H9 (cell line): ENCODE measurements at regions not wholly inside any gene's neighbourhood (a gene's known extent, or its start where the extent isn't known, plus 50 kb on each side); places are given as distances from the start of the nearest gene placed in this dataset.

Source experiments
- DNase-seq: peaks from one replicate; pipeline ENCODE4 v3.0.0-alpha.2; 2017
- H2AFZ ChIP-seq: one replicate; pipeline ENCODE4 v1.6.1; 2013; ENCODE audit warnings: mild to moderate bottlenecking, low read length, control low read depth, moderate library complexity
- H2AK5ac ChIP-seq: 2 replicates; pipeline ENCODE4 v1.6.1; 2013; ENCODE audit warnings: low read length, control low read depth, mixed read lengths; ENCODE audit not compliant: insufficient read length
- H2BK120ac ChIP-seq: one replicate; pipeline ENCODE4 v1.6.1; 2013; ENCODE audit warnings: low read depth, mild to moderate bottlenecking, low read length, control low read depth, inconsistent platforms; ENCODE audit not compliant: poor library complexity, severe bottlenecking
- H2BK12ac ChIP-seq: 2 replicates; pipeline ENCODE4 v1.6.1; 2013; ENCODE audit warnings: low read length, control low read depth, mixed read lengths, low read depth; ENCODE audit not compliant: insufficient read length
- H2BK15ac ChIP-seq: 2 replicates; pipeline ENCODE4 v1.6.1; 2013; ENCODE audit warnings: low read depth, low read length, control low read depth
- H2BK20ac ChIP-seq: one replicate; pipeline ENCODE4 v1.6.1; 2013; ENCODE audit warnings: low read depth, mild to moderate bottlenecking, low read length, control low read depth, inconsistent platforms; ENCODE audit not compliant: poor library complexity, severe bottlenecking
- H2BK5ac ChIP-seq: 2 replicates; pipeline ENCODE4 v1.6.1; 2013; ENCODE audit warnings: low read length, control low read depth, mixed read lengths; ENCODE audit not compliant: insufficient read length
- H3K14ac ChIP-seq: 2 replicates; pipeline ENCODE4 v1.6.1; 2013; ENCODE audit warnings: low read length, control low read depth; ENCODE audit not compliant: insufficient read depth
- H3K18ac ChIP-seq: 2 replicates; pipeline ENCODE4 v1.6.1; 2013; ENCODE audit warnings: low read depth, mild to moderate bottlenecking, mixed read lengths, low read length, control low read depth; ENCODE audit not compliant: insufficient read length
- H3K23ac ChIP-seq: 2 replicates; pipeline ENCODE4 v1.6.1; 2013; ENCODE audit warnings: low read length, control low read depth, mixed read lengths, low read depth; ENCODE audit not compliant: insufficient read length
- H3K23me2 ChIP-seq: 2 replicates; pipeline ENCODE4 v1.6.1; 2013; ENCODE audit warnings: low read depth, mild to moderate bottlenecking, mixed read lengths, low read length, control low read depth; ENCODE audit not compliant: insufficient read length, poor library complexity, severe bottlenecking
- H3K27ac ChIP-seq: 2 replicates; pipeline ENCODE4 v1.5.1; 2013; ENCODE audit warnings: low read length, control low read depth, mixed read lengths, low read depth; ENCODE audit not compliant: insufficient read length
- H3K27me3 ChIP-seq: 2 replicates; pipeline ENCODE4 v1.6.1; 2013; ENCODE audit warnings: low read length, control low read depth, inconsistent platforms; ENCODE audit not compliant: insufficient read depth
- H3K4ac ChIP-seq: 2 replicates; pipeline ENCODE4 v1.6.1; 2013; ENCODE audit warnings: low read depth, mild to moderate bottlenecking, control low read depth, inconsistent platforms, low read length, moderate library complexity
- H3K4me1 ChIP-seq: 2 replicates; pipeline ENCODE4 v1.6.1; 2013; ENCODE audit warnings: low read length, control low read depth, inconsistent platforms; ENCODE audit not compliant: insufficient read depth
- H3K4me2 ChIP-seq: 2 replicates; pipeline ENCODE4 v1.6.1; 2013; ENCODE audit warnings: low read length, control low read depth, mixed read lengths; ENCODE audit not compliant: insufficient read length, insufficient read depth
- H3K56ac ChIP-seq: 2 replicates; pipeline ENCODE4 v1.6.1; 2013; ENCODE audit warnings: low read depth, mild to moderate bottlenecking, mixed read lengths, low read length, control low read depth; ENCODE audit not compliant: insufficient read length
- H3K79me1 ChIP-seq: 2 replicates; pipeline ENCODE4 v1.6.1; 2013; ENCODE audit warnings: low read depth, mild to moderate bottlenecking, moderate library complexity, low read length, control low read depth, inconsistent platforms; ENCODE audit not compliant: insufficient read depth, poor library complexity, severe bottlenecking
- H3K79me2 ChIP-seq: 2 replicates; pipeline ENCODE4 v1.6.1; 2013; ENCODE audit warnings: low read length, control low read depth, inconsistent platforms; ENCODE audit not compliant: insufficient read depth
- H3K9ac ChIP-seq: 2 replicates; pipeline ENCODE4 v1.6.1; 2013; ENCODE audit warnings: low read length, control low read depth, mixed read lengths; ENCODE audit not compliant: insufficient read length; ENCODE audit errors: extremely low read depth
- H3K9me3 ChIP-seq: one replicate; pipeline ENCODE4 v1.6.1; 2013; ENCODE audit warnings: low read depth, low read length, inconsistent platforms; ENCODE audit not compliant: control insufficient read depth
- H3T11ph ChIP-seq: one replicate; pipeline ENCODE4 v1.6.1; 2013; ENCODE audit warnings: mild to moderate bottlenecking, low read length, control low read depth, inconsistent platforms
- H4K20me1 ChIP-seq: one replicate; pipeline ENCODE4 v1.6.1; 2013; ENCODE audit not compliant: control insufficient read depth, insufficient read length, insufficient read depth
- H4K5ac ChIP-seq: 2 replicates; pipeline ENCODE4 v1.6.1; 2013; ENCODE audit warnings: low read depth, mild to moderate bottlenecking, mixed read lengths, low read length, control low read depth; ENCODE audit not compliant: insufficient read length
- H4K8ac ChIP-seq: replicated peaks from 2 replicates; pipeline ENCODE4 v1.6.1; 2013; ENCODE audit warnings: low read length, control low read depth, mixed read lengths, low read depth; ENCODE audit not compliant: insufficient read length
- H4K91ac ChIP-seq: 2 replicates; pipeline ENCODE4 v1.6.1; 2013; ENCODE audit warnings: low read depth, mild to moderate bottlenecking, moderate library complexity, mixed read lengths, low read length, control low read depth; ENCODE audit not compliant: insufficient read length
- H3K27ac Mint-ChIP-seq, 3 experiments: 2 replicates in 2 of 3; 3 replicates in 1 of 3; pipeline ENCODE4 v1.8.0; 2020 to 2021; ENCODE audit warnings: mixed read lengths in 3 of 3, mild to moderate bottlenecking in 1 of 3, moderate library complexity in 1 of 3
- H3K27me3 Mint-ChIP-seq: 2 replicates; pipeline ENCODE4 v1.8.0; 2021; ENCODE audit warnings: low read depth, mild to moderate bottlenecking, moderate library complexity, mixed read lengths
- H3K36me3 Mint-ChIP-seq, 3 experiments: 2 replicates in 2 of 3; 3 replicates in 1 of 3; pipeline ENCODE4 v1.8.0; 2020 to 2021; ENCODE audit warnings: low read depth in 3 of 3, mixed read lengths in 3 of 3; ENCODE audit not compliant: insufficient read depth in 1 of 3
- H3K4me1 Mint-ChIP-seq, 2 experiments: 2 replicates each; pipeline ENCODE4 v1.8.0; 2020; ENCODE audit warnings: mixed read lengths in 2 of 2
- H3K4me3 Mint-ChIP-seq, 2 experiments: 2 replicates in 1 of 2; 3 replicates in 1 of 2; pipeline ENCODE4 v1.8.0; 2020 to 2021; ENCODE audit warnings: mild to moderate bottlenecking in 2 of 2, mixed read lengths in 2 of 2, moderate library complexity in 1 of 2
- H3K9me3 Mint-ChIP-seq, 2 experiments: 2 replicates in 1 of 2; 3 replicates in 1 of 2; pipeline ENCODE4 v1.8.0; 2020; ENCODE audit warnings: mild to moderate bottlenecking in 2 of 2, mixed read lengths in 2 of 2, moderate library complexity in 1 of 2
- WGBS: extraction: QIAGEN DNeasy Blood & Tissue Kit; methylation state at CpG from one replicate; pipeline ENCODE4 v1.1.7; 2013; ENCODE audit warnings: missing lambda C conversion rate, low lambda C conversion rate, mixed read lengths; ENCODE audit not compliant: insufficient read length; ENCODE audit errors: extremely low coverage; 5-methylcytosine and 5-hydroxymethylcytosine counted together
- TF ChIP-seq, protein P1 (sequence below): fragments of 200-600 bp; sonication (generic); conservative IDR thresholded peaks from 3 replicates; pipeline ENCODE4 v1.8.0; 2021; ENCODE audit warnings: antibody characterized with exemption, mild to moderate bottlenecking

DNA sequence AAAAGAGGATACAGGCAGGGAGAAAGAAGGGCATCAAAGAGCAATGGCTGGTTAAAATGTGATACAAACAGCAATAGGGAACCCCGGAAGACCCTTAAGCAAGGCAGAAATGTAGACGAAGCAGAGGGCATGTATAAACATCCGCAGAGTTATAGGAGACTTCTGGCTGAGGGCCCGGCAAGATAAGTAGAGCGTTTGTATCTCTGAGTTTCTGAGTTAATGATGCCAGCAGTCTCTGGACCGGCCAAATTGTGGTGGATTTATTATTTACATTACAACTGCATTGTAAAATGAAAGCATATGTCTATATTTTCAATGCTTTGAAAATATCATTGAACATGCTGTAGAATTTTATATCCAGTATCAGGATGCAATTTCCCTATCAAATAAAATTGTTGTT, 148.0 kb upstream of the KCTD1 start:
- H3K4me1 ChIP-seq = no peaks in the 10 kb centered on the region
- no peak overlapping the region for H2BK15ac ChIP-seq
- no peak overlapping the region for H2AK5ac ChIP-seq
- no peaks in the 10 kb centered on the region for H4K20me1 ChIP-seq
- H3K4ac ChIP-seq = no peak overlapping the region
- H3K79me1 ChIP-seq = no peaks in the 10 kb centered on the region
- H2BK12ac ChIP-seq = no peak overlapping the region
- H3K27me3 ChIP-seq = peaks cover 16% of the 10 kb centered on the region; the same call in 1 of the 2 replicates
- H3K79me2 ChIP-seq = no peaks in the 10 kb centered on the region
- H2AFZ ChIP-seq = no peak overlapping the region
- no peak overlapping the region for H3K9ac ChIP-seq
- H3K23ac ChIP-seq = no peak overlapping the region
- H3K9me3 ChIP-seq = no peaks in the 10 kb centered on the region
- H3K4me2 ChIP-seq = no peak overlapping the region
- Mint-ChIP-seq H3K27me3 (peaks cover 42% of the 10 kb centered on the region), H3K4me3 (no peak overlapping the region), H3K9me3 (peaks cover 3 to 8% of the 10 kb centered on the region in 2 experiments), H3K4me1 (no peaks in the 10 kb centered on the region), H3K36me3 (peaks cover 0 to 3% (median 1%) of the 10 kb centered on the region in 3 experiments; a peak in 1 of 7 replicates), H3K27ac (no peak overlapping the region)
- no peak overlapping the region for H3T11ph ChIP-seq
- no peak overlapping the region for H2BK5ac ChIP-seq
- no peak overlapping the region for H2BK20ac ChIP-seq
- no peak overlapping the region for H3K18ac ChIP-seq
- no peak overlapping the region for H3K56ac ChIP-seq
- H4K5ac ChIP-seq = no peak overlapping the region
- no peaks in the 10 kb centered on the region for H3K23me2 ChIP-seq
- H3K27ac ChIP-seq = no peak overlapping the region
- H3K14ac ChIP-seq = no peak overlapping the region
- TF ChIP-seq, protein P1, sequence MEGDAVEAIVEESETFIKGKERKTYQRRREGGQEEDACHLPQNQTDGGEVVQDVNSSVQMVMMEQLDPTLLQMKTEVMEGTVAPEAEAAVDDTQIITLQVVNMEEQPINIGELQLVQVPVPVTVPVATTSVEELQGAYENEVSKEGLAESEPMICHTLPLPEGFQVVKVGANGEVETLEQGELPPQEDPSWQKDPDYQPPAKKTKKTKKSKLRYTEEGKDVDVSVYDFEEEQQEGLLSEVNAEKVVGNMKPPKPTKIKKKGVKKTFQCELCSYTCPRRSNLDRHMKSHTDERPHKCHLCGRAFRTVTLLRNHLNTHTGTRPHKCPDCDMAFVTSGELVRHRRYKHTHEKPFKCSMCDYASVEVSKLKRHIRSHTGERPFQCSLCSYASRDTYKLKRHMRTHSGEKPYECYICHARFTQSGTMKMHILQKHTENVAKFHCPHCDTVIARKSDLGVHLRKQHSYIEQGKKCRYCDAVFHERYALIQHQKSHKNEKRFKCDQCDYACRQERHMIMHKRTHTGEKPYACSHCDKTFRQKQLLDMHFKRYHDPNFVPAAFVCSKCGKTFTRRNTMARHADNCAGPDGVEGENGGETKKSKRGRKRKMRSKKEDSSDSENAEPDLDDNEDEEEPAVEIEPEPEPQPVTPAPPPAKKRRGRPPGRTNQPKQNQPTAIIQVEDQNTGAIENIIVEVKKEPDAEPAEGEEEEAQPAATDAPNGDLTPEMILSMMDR = no peak
- H4K91ac ChIP-seq = no peak overlapping the region
- H2BK120ac ChIP-seq = no peak overlapping the region
- no peak overlapping the region for H4K8ac ChIP-seq
- DNase-seq = no peak
- WGBS = no CpG with 5 or more reads among the region's 6 CpGs
